GM12878 (cell line): ENCODE measurements at regions not wholly inside any gene's neighbourhood (a gene's known extent, or its start where the extent isn't known, plus 50 kb on each side); places are given as distances from the start of the nearest gene placed in this dataset.

ENCODE experiments used
- ATAC-seq: fragments of 200-7000 bp; cut with Tn5 transposase; 3 replicates; pipeline ENCODE4 v1.9.1; 2020; ENCODE audit warnings: mild to moderate bottlenecking, moderate library complexity
- BruUV-seq: library from RNA; stranded (reverse); fragments of 400-500 nt; replicated peaks from 2 replicates; lab custom pipeline; 2021; lab: Mats Ljungman, UMichigan
- CTCF ChIA-PET: fragments of 300-600 bp; sonication (Branson Sonifier 250); formaldehyde crosslinking; extraction: SDS; loops from one replicate; lab custom pipeline; 2021; ENCODE audit warnings: inconsistent platforms; lab: Yijun Ruan, JAX
- POLR2A ChIA-PET: fragments of 350-600 bp; formaldehyde crosslinking; extraction: SDS; loops from one replicate; lab custom pipeline; 2021; ENCODE audit warnings: inconsistent platforms; lab: Charles Lee
- RAD21 ChIA-PET: fragments of 300-600 bp; sonication (Branson Sonifier 250); formaldehyde crosslinking; loops from one replicate; lab custom pipeline; 2023; ENCODE audit warnings: antibody characterized with exemption; ENCODE audit not compliant: unreplicated experiment; lab: Charles Lee
- SMC1A ChIA-PET: fragments of 300-600 bp; sonication (Branson Sonifier 250); formaldehyde crosslinking; loops from one replicate; lab custom pipeline; 2023; ENCODE audit not compliant: unreplicated experiment, uncharacterized antibody; lab: Charles Lee
- DNase-seq: peaks from one replicate; pipeline ENCODE4 v3.0.0-alpha.2; 2011; ENCODE audit warnings: low read depth, low spot score
- FAIRE-seq: peaks from 3 replicates; lab custom pipeline; 2011; peaks lifted over from hg19 to GRCh38; lab: Jason Lieb, UNC
- H2AFZ ChIP-seq: 2 replicates; pipeline ENCODE4 v1.6.0; 2011; ENCODE audit warnings: low read depth, low read length, control low read depth; ENCODE audit not compliant: control insufficient read depth
- H3K27ac ChIP-seq: 2 replicates; pipeline ENCODE4 v1.5.1; 2011; ENCODE audit warnings: control low read depth; ENCODE audit not compliant: control insufficient read depth, insufficient read depth
- H3K27me3 ChIP-seq, 2 experiments: replicated peaks in 1 of 2; 2 replicates each; pipeline versions ENCODE4 v1.6.0 to v1.6.1; 2011; ENCODE audit warnings: low read length in 1 of 2; ENCODE audit not compliant: control insufficient read depth in 2 of 2, insufficient read depth in 2 of 2
- H3K36me3 ChIP-seq, 2 experiments: 2 replicates each; pipeline ENCODE4 v1.5.1; 2011; ENCODE audit warnings: low read length in 1 of 2; ENCODE audit not compliant: control insufficient read depth in 2 of 2, insufficient read depth in 2 of 2
- H3K4me1 ChIP-seq: 2 replicates; pipeline ENCODE4 v1.6.1; 2011; ENCODE audit warnings: mild to moderate bottlenecking, low read length, moderate library complexity, mixed read lengths; ENCODE audit not compliant: control insufficient read depth, insufficient read depth
- H3K4me2 ChIP-seq: 2 replicates; pipeline ENCODE4 v1.6.0; 2011; ENCODE audit warnings: control low read depth; ENCODE audit not compliant: control insufficient read depth, insufficient read depth
- H3K4me3 ChIP-seq: fragments of 200-600 bp; sonication (generic); 2 replicates; pipeline ENCODE4 v1.5.1; 2016
- H3K79me2 ChIP-seq: 2 replicates; pipeline ENCODE4 v1.6.0; 2011; ENCODE audit warnings: low read length; ENCODE audit not compliant: control insufficient read depth, insufficient read depth
- H3K9ac ChIP-seq: 2 replicates; pipeline ENCODE4 v1.8.0; 2011; ENCODE audit warnings: low read length, control low read depth, mixed read lengths; ENCODE audit not compliant: control insufficient read depth, insufficient read depth
- H3K9me3 ChIP-seq: replicated peaks from 3 replicates; pipeline ENCODE4 v1.5.1; 2011; ENCODE audit warnings: mild to moderate bottlenecking, low read length; ENCODE audit not compliant: control insufficient read depth, insufficient read depth
- H4K20me1 ChIP-seq: 2 replicates; pipeline ENCODE4 v1.6.0; 2011; ENCODE audit not compliant: control insufficient read depth, insufficient read depth
- BRCA1 ChIP-seq: IDR thresholded peaks from 2 replicates; pipeline ENCODE4 v1.6.1; 2011; ENCODE audit warnings: low read depth, low read length, improper control_type of control experiment
- ESRRA ChIP-seq: IDR thresholded peaks from 2 replicates; pipeline ENCODE4 v1.6.1; 2012; ENCODE audit warnings: mild to moderate bottlenecking, low read length, improper control_type of control experiment
- KDM1A ChIP-seq: fragments of 200-600 bp; sonication (generic); IDR thresholded peaks from 2 replicates; pipeline ENCODE4 v1.6.1; 2016; ENCODE audit warnings: borderline replicate concordance
- MAX ChIP-seq: IDR thresholded peaks from 2 replicates; pipeline ENCODE4 v1.6.1; 2012; ENCODE audit warnings: low read depth, low read length, improper control_type of control experiment
- MEF2B ChIP-seq: fragments of 450-650 bp; IDR thresholded peaks from 2 replicates; pipeline ENCODE4 v1.6.1; 2018; ENCODE audit warnings: mild to moderate bottlenecking, moderate library complexity; ENCODE audit not compliant: partially characterized antibody, poor library complexity, severe bottlenecking
- MTA3 ChIP-seq: IDR thresholded peaks from 2 replicates; pipeline ENCODE4 v1.6.1; 2012; ENCODE audit warnings: low read length, inconsistent platforms, borderline replicate concordance
- MYB ChIP-seq: fragments of 150-350 bp; IDR thresholded peaks from 2 replicates; pipeline ENCODE4 v1.6.1; 2014; ENCODE audit warnings: mild to moderate bottlenecking, low read depth, low read length, borderline replicate concordance
- NFYA ChIP-seq: IDR thresholded peaks from 2 replicates; pipeline ENCODE4 v1.6.1; 2011; ENCODE audit warnings: low read depth, mild to moderate bottlenecking, low read length, improper control_type of control experiment, borderline replicate concordance
- PBX3 ChIP-seq: IDR thresholded peaks from 2 replicates; pipeline ENCODE4 v1.6.1; 2011; ENCODE audit warnings: mild to moderate bottlenecking, low read depth, low read length, moderate library complexity; ENCODE audit not compliant: insufficient replicate concordance
- POLR2A ChIP-seq: IDR thresholded peaks from 2 replicates; pipeline ENCODE4 v1.6.1; 2011; ENCODE audit warnings: low read depth, mild to moderate bottlenecking, low read length
- PRDM15 ChIP-seq: fragments of 450-650 bp; formaldehyde crosslinking; IDR thresholded peaks from 2 replicates; pipeline ENCODE4 v1.4.0; 2020; ENCODE audit warnings: mild to moderate bottlenecking, moderate library complexity
- RBBP5 ChIP-seq: fragments of 200-600 bp; sonication (generic); conservative IDR thresholded peaks from 2 replicates; pipeline ENCODE4 v1.6.1; 2016
- RELA ChIP-seq: fragments of 450-650 bp; IDR thresholded peaks from 2 replicates; pipeline ENCODE4 v1.8.0; 2014; ENCODE audit warnings: borderline replicate concordance; ENCODE audit not compliant: partially characterized antibody
- RUNX3 ChIP-seq: IDR thresholded peaks from 2 replicates; pipeline ENCODE4 v1.6.1; 2012; ENCODE audit warnings: low read length, inconsistent platforms
- SMARCA5 ChIP-seq: fragments of 450-650 bp; IDR thresholded peaks from 2 replicates; pipeline ENCODE4 v1.6.1; 2017; ENCODE audit warnings: mild to moderate bottlenecking
- STAT1 ChIP-seq: fragments of 450-650 bp; conservative IDR thresholded peaks from 2 replicates; pipeline ENCODE4 v1.6.1; 2014; ENCODE audit warnings: antibody characterized with exemption, mild to moderate bottlenecking
- ZSCAN29 ChIP-seq: fragments of 450-650 bp; IDR thresholded peaks from 2 replicates; pipeline ENCODE4 v1.6.1; 2017; ENCODE audit warnings: mild to moderate bottlenecking, moderate library complexity
- WGBS: methylation state at CpG from one replicate; pipeline ENCODE4 v1.1.6; 2016; ENCODE audit warnings: low lambda C conversion rate; ENCODE audit not compliant: insufficient replicate concordance, insufficient coverage; ENCODE audit errors: missing lambda C conversion rate; 5-methylcytosine and 5-hydroxymethylcytosine counted together
- in situ Hi-C: fragments of 300-500 bp; cut with MboI; formaldehyde crosslinking; loops from 9 replicates; pipeline ENCODE4 v1.14.3; 2018; ENCODE audit warnings: mixed read lengths
- intact Hi-C: fragments of 100-400 bp; cut with micrococcal nuclease; formaldehyde crosslinking; loops from one replicate; pipeline ENCODE4 v1.14.2; 2022; ENCODE audit not compliant: unreplicated experiment

- H3K36me3 ChIP-seq = no peaks in the 10 kb centered on the region
- no peak overlapping the region for H3K27ac ChIP-seq
- no peak for FAIRE-seq
- ChIA-PET CTCF (no interaction called here), POLR2A (no interaction called here), SMC1A (interaction anchor here (1.2 to 1.5 kb wide), 2 partner anchors 13 to 25 kb away, joined by 5 read pairs; no protein-coding TSS in a partner anchor), RAD21 (no interaction called here)
- no peaks in the 10 kb centered on the region; the same call in 2 of the 3 replicates for H3K9me3 ChIP-seq
- no peaks in the 10 kb centered on the region for H3K79me2 ChIP-seq
- in situ Hi-C loops = no loop called here
- no peak for DNase-seq
- intact Hi-C loops = no loop called here
- no peak overlapping the region for H3K4me3 ChIP-seq
- H3K4me2 ChIP-seq = no peak overlapping the region
- H4K20me1 ChIP-seq = no peaks in the 10 kb centered on the region
- no peak overlapping the region for H2AFZ ChIP-seq
- ATAC-seq = no peak
- TF ChIP-seq SMARCA5 (no peak), RELA (no peak), MAX (no peak), MEF2B (no peak), MYB (no peak), BRCA1 (no peak), RBBP5 (no peak), MTA3 (no peak), ESRRA (no peak), ZSCAN29 (no peak), POLR2A (no peak), PRDM15 (CRISPR knock-in tag) (no peak), STAT1 (no peak), KDM1A (no peak), RUNX3 (no peak), PBX3 (no peak), NFYA (no peak)
- H3K27me3 ChIP-seq = peaks cover 0 to 5% of the 10 kb centered on the region in 2 experiments; a peak in 2 of 4 replicates
- H3K4me1 ChIP-seq = no peaks in the 10 kb centered on the region
- no TSS peak for BruUV-seq
- WGBS = 50% methylated on average over 4 of the region's 4 CpGs
- H3K9ac ChIP-seq = no peak overlapping the region
Observed at GRCh38 chrX:39725114-39725513, 372.6 kb downstream of the BCOR start.
